ENCODE measurements at regions not wholly inside any gene's neighbourhood (a gene's known extent, or its start where the extent isn't known, plus 50 kb on each side); places are given as distances from the start of the nearest gene placed in this dataset.

DNA sequence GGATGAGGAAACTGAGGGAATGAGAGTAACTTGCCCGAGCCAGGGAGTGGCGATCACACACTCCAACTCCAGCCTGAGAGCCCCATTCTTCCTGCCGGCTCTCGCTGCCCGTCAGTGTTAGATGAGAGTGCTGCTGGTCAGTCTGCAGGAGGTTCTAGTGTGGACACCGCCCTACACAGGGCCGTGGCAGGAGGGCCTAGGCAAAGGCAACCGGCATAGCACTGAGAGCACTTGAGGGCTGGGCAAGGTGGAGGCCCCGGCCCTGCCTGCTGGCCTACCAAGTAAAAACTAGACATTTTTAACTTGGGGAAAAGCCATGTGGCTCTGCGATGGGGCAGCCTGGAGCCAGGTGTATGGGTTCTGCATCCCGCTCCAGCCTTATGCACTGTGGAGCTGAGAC lies 354.8 kb downstream of the SEC14L1 start:
- no peak for DNase-seq (ENCODE audit: extremely low read depth in 1 of 11, low read depth in 9 of 11, low spot score in 4 of 11)

DNA sequence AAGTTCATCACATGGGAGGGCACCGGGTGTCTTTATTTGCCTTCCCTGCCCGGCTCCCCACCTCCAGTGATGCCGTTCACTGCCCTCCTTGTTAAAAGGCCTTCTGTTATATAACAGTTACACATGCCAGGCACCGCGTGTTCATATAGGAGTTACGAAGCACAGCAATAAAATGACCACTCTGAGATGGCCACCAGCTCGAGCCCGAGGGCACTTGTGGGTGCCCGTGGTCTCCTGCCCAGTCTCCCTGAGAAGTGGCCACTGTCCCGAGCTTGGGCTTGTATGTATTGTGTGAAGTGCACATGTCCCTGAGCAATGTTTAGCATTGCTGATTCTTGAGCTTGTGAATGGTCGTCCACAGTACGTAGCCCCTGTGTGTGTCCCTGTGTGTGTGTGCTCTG lies 355.6 kb downstream of the SEC14L1 start:
- DNase-seq (ENCODE audit: extremely low read depth in 1 of 11, low read depth in 9 of 11, low spot score in 4 of 11) = no peak

DNA sequence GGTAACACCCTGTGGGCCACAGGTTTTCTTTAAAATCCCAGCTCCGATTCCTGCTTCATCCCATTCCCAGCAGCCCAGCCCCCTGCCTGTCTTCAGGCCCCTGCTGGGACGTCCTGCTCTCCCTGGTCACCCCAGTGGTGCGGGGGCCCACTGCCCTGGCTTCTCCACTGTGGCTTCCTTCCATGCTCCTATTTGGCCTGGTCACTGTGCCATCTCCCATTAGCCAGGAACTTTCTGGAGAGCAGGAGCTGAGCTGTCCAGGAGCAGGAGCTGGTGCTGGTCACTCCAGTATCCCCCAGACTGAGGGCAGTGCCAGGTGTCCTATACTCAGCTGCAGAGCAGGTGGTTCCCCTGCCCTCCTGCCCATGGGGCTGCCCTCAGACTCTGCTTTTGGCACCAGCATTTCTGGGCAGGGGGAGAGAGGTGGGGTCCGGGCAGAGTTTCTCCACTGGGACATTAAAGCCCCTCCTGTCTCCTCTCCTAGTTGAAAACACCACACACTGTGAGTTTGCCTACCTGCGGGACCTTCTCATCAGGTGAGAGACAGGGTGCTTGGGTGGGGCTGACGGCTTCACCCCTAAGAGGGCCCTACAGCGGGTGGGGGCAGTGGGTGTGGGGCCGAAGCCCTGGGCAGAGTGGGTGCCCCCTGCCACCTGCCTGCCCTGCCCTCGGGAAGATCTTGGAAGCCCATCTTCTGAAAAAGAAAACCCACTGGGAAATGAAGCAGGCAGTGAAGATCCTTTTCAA lies 356.2 kb downstream of the SEC14L1 start:
- DNase-seq (ENCODE audit: extremely low read depth in 1 of 11, low read depth in 9 of 11, low spot score in 4 of 11) = no peak

DNA sequence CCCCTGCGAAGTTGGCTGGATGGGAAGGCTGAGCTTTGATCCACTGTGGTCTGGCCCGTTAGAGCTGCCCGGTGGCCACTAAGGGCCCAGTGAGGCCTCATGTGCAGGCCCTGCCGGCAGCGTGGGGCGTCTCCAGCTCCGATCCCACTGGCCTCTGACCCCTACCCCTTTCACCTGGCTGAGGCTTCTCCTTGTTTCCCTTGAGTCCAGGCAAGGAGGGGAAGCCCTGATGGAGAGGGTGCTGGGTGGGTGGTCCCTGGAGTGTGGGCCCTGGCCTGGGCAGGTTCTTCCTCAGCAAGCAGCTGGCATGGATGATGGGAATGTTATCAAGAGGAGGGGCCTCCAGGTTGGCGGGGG lies 356.8 kb downstream of the SEC14L1 start:
- DNase-seq (ENCODE audit: extremely low read depth in 1 of 11, low read depth in 9 of 11, low spot score in 4 of 11) = no peak

DNA sequence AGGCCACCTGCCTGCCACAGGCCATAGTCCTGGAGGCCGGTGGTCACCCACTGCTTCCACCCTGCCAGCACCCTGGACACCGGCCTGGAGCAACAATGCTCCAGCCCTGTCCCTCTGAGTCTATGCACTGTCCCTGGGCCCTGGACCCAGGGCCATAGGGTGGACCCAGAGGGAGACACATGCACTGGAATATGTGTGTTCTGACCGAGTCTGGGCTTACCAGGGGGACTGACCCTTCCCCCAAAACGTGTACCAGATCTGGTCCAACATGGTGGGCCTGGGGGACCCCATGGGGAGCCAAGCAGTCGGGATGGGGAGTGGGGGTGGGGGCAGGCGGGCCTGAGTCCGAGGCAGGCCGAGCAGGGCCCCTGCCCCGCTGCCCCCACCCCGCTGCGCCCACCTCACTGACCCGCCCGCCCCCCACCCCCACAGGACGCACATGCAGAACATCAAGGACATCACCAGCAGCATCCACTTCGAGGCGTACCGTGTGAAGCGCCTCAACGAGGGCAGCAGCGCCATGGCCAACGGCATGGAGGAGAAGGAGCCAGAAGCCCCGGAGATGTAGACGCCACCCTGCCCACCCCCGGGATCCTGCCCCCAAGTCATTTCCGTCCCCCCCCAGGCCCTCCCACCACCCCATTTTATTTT lies 357.4 kb downstream of the SEC14L1 start:
- DNase-seq (ENCODE audit: extremely low read depth in 1 of 11, low read depth in 9 of 11, low spot score in 4 of 11) = no peak

DNA sequence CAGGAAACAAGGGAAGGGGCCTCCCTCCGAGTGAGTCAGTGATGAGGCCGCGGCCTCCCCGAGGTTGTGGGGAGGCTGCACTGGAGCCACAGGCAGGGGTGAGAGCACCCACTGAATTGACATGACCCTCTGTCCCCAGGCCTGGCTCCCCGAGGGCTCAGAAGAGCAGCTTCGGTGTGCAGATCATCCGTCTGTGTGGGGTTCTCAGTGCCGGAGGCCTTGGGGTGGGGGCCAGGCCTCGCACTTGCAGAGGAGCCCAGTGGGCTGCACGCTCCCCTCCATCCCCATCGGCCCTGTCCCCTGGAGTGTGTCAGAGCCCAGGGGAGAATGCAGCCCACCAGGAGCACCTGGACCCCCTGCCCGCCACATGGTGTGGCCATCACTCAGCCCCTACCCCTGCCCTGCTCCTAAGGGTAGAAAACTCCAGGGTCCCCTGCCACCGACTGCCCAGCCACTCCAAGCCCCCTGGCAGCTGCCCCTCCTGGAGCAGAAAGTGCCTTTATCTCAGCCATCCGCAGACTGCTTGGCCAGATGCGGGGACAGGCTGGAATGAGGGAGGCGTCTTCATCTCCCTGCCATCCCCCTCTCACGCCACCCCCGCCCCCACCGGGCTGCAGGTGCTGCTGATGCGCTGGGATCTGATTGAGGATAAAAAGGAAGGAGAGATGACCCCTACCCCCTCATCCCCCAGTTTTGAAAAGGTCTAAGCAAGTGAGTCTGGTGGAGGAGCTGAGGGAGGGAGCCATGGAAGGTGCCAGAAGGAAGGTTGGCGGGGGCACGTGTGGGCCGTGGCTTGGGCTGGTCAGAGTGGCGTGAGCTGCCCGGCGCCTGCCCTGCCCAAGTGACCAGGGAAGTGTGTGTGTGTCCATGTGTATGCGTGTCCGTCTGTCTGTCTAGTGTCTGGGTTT lies 358.3 kb downstream of the SEC14L1 start:
- no peak for DNase-seq (ENCODE audit: extremely low read depth in 1 of 11, low read depth in 9 of 11, low spot score in 4 of 11)

DNA sequence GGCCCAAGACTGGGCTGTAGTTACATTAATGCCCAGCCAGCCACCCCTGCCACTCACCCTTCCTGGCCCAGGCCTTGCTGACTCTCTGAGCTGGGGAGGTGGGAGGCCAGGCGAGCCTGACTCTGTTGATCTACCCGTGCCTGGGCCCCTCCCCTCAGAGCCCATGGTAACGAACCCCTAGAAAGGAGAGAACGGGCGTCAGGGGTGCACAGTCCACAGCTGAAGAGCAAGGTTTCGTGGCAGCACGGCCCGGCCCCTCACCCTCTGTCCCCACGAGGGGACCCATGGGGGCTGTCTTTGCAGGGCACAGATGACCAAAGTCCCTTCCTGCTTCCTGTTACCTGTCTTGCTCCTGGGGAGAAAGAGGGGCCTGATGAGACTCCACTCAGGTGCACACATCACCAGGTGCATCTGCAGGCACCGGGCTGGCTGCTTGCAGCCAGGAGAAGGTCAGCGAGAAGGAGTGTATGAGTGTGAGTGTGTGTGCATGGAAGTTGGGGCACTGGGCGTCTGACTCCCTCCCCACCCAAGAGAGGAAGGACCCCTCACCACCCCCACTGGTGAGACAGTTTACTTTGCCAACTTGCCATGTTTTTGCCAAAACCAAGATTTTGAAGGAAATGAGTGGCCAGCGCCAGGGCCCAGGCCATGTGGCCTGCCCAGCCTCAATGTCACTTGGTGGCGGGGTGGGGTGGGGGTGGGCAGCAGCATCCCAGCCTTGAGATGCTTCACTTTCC lies 359.1 kb downstream of the SEC14L1 start:
- DNase-seq (ENCODE audit: extremely low read depth in 1 of 11, low read depth in 9 of 11, low spot score in 4 of 11) = no peak

DNA sequence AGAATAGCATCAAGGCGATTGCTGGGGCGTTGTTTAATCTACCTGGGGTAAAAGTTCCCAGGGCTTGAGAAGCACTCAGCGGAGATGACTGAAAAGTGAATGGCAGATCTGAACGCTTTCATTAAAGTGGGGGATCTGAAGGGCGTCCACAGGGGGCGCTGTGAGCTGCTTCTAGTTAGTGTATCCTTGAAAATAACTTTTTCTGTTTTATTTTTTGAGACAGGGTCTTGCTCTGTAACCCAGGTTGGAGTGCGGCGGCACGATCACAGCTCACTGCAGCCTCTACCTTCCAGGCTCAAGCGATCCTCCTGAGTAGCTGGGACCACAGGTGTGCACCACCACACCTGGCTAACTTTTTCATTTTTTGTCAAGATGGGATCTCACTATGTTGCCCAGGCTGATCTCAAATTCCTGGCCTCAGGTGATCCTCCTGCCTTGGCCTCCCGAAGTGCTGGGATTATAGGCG lies 360.4 kb downstream of the SEC14L1 start:
- no peak for DNase-seq (ENCODE audit: extremely low read depth in 1 of 11, low read depth in 9 of 11, low spot score in 4 of 11)

DNA sequence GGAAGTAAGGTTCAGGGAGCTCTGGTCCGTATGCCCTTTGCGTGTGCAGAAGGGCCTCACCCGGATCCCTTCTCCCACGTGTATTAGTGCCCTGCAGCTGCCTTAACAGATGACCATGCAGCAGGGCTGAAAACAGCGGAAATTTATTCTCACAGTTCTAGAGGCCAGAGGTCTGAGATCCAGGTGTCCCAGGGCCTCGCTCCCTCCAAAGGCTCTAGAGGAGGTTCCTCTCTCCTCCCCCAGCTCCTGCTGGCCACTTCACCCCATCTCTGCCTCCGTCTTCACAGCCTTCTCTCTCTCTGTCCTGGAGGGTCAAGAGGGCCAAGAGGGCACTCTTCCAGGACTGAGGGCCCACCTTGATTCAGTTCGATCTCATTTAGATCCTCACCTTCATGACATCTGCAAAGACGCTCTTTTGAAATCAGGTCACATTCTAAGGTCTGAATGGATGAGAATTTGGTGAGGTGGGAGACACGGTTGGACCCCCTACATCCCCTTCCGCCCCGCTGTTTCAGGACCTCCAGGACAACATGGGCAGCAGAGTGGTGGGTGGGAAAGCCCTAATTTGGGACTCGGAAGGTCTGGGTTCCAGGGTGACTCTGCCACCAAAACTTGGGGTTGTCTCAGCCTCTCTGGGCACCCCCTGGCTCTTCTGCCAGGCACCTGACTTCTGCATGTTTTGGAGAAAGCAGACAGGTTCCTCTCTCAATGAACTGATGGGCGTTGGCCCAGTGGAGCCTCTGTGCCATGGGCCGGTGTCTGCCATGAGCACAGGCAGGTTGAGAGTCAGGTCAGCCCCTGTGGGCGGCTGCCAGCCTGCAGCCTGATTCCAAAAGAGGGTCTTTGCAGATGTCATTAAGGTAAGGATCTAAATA lies 361.2 kb downstream of the SEC14L1 start:
- DNase-seq (ENCODE audit: extremely low read depth in 1 of 11, low read depth in 9 of 11, low spot score in 4 of 11) = no peak

DNA sequence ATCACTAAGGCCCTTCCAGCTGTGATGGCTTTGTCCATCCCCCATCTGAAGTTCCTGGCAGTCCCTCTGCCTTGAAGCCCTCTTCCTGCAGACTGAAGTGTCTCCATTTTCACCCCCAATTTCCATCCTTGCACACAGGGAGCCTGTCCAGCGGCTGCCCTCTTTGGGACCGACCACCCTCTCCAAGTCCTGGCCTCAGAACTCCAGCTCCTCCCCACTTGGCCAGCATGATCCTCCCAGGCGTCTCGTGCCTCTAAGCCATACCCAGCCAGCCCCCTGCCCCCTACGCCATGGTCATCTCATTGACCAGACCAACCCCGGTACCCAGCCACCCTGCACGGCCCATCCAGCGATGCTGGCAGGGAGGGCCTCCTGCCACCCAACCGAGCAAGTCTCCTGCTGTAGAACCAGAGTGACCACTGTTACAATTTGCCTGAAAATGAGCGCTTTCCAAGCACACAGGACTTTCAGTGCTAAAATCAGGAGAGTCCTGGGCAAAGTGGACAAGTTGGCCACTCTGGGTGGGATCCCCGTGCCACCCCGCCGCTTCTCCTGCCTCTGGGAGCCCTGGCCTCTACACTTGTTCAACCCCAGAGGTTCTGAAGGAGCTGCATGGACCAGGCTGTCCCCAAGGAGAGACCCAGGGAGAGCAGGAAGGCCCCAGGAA lies 362.0 kb downstream of the SEC14L1 start:
- no peak for DNase-seq (ENCODE audit: extremely low read depth in 1 of 11, low read depth in 9 of 11, low spot score in 4 of 11)

DNA sequence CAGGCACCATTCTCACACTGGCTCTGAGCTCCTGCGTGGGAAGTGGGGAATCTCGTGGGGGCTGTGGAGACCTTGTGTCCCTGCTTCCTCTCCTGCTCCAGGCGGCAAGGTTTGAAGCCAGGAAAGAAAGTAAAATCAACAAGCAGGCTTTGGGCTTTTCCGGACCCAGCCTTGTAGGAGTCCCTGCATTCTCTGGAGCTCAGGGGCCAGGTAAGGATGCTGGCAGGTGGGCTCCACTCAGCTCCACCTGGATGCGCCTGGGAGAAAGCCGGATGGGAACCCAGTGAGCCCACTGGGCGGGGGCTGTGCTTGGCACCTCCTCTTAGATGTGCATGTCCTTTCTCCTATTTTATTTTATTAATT lies 362.5 kb downstream of the SEC14L1 start:
- no peak for DNase-seq (ENCODE audit: extremely low read depth in 1 of 11, low read depth in 9 of 11, low spot score in 4 of 11)

DNA sequence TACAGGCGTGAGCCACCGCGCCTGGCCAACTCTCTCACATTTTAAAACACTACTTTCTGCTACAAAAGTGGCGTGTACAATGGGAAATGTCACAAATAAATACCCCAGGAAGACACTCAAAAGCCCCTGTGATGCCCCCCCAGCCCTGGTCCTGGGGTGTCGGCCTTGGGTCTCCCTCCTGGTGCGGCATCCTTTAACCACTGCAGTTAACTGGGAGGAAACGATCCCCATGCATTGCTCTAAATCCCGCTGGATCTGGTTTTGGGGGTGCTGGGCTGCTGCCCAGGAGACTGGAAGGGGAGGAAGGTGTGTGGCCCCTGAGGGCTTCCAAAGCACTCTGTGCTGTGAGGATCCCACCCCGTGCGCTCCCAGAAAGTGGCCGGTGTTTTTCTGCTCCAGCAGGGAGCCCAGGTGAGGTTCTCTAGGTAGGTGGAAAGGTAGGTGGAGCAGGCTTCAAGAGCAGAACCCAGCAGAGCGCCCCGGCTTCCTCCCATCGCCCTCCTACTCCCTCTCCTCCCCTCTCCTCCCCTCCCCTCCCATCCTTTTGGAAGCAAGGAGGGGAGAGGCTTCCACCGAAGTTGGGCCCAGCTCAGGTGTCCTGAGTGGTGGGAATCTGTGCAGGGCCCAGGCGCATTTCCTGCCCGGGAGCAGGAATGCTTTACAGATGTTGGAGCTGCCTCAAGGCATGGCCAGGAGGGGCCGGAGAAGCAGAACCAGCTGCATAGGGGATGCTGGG lies 363.3 kb downstream of the SEC14L1 start:
- DNase-seq (ENCODE audit: extremely low read depth in 1 of 11, low read depth in 9 of 11, low spot score in 4 of 11) = no peak

DNA sequence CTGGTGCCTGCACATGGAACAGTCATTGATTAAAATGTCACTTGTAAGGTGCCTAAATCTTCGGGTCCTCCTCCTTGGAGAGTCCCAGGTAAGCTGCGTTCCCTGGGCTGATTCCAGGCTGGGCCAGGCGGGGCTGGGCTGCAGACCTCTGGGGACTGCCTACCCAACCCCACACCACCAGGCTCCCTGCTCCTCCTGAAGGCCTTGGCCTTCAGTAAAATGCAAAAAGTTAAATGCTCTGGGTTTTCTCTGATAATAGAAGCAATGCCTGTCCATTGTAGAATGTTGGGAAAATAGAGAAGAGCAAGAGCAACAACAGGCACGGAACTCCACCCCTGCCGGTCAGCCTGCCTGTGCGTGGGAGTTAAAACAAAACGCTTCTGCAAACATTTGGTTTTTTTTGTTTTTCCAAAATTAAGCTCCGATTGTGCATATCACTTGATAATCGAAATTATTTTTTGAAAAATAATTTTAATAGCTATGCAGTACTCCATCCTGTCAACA lies 363.9 kb downstream of the SEC14L1 start:
- no peak for DNase-seq (ENCODE audit: extremely low read depth in 1 of 11, low read depth in 9 of 11, low spot score in 4 of 11)

DNA sequence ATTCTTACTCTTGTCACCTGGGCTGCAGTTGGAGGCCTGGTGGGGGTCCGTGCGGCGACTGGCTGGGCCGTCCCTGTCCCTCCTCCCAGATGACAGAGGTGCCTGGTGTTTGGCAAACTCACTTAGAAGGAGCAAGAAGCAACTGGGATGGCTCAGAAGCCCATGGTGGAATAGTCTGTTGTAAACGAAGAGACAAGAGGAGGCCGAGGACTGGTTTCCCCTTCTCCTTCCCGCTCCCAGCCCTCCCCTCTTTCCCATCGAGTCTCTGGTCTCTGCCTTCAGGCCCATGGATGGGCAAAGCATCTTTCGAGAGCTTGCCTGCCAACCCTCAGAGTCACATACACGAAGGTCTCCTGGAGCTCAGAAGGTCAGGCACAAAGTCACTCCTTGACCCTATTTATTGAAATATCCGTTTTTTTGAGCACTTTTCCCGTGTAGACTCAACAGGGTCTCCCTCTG lies 364.4 kb downstream of the SEC14L1 start:
- DNase-seq (ENCODE audit: extremely low read depth in 1 of 11, low read depth in 9 of 11, low spot score in 4 of 11) = no peak

DNA sequence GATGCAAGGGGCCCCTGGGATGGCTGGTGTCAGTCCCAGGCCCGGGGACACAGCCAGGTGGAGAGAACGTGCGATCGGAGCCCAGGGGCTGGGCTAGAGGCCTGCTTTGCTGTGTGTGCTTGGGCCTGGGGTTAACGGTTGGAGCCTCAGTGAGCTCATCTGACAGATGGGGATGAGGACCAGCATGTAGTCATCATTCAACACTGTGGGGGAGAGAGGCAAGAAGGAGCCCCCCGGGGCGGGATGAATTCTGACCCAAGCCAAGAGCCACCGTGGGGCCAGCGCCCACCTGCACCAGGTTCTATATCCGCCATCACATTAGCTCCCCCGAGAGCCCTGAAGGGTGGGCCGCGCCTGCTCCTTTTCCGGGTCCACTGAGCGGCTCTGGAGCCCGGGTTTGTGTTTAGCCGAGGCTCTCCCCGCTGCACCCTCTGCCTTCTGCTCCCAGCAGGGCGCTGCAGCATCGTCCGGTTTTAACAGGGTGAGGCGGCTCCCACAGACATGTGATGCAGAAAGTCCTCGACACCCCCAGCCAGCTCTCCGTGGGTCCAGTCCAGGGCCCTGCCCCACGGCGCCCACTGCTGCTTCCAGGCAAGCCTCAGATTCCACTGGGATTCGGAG lies 365.7 kb downstream of the SEC14L1 start:
- DNase-seq (ENCODE audit: extremely low read depth in 1 of 11, low read depth in 9 of 11, low spot score in 4 of 11) = no peak

DNA sequence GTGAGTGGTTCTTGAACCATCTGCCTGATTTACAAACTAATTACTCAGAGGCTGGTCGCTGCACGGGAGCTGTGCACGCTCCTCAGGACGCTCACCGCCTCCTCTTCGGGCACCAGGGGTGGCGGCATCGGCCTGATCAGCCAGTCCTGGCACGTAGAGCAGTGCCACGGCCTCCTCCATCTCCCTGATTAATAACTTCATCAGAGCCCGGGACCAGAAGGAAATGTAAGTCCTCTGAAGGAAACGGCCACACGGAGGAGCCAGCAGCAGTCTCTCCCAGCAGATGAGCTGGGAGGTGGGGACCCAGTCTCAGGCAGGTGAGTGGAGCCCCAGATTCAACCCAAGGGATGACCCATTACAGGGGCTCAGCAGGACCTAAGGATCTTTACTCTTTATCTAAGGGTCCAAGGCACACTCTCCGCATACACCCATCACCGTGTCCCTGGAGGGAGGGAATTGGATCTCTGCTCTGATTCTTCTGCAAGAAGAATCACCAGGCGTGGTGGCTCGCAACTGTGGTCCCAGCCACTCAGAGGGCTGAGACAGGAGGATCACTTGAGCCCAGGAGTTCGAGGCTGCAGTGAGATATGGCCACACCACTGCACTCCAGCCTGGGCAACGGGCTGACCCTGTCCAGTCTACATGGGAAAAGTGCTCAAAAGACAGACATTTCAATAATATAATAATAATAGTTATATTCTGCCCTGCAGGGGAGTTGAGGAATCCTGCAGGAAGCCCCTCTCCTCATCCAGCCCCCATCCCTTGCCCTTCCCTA lies 366.5 kb downstream of the SEC14L1 start:
- no peak for DNase-seq (ENCODE audit: extremely low read depth in 1 of 11, low read depth in 9 of 11, low spot score in 4 of 11)

All from renal cortex interstitium (tissue), 11 donors.